Transverse colon (tissue), 4 donors: ENCODE measurements at regions not wholly inside any gene's neighbourhood (a gene's known extent, or its start where the extent isn't known, plus 50 kb on each side); places are given as distances from the start of the nearest gene placed in this dataset.

ENCODE experiments used
- DNase-seq: peaks from one replicate; pipeline ENCODE4 v3.0.0-alpha.2; 2019
- H3K27ac ChIP-seq, 4 donors: fragments of 200-600 bp; sonication (generic); 2 replicates each; pipeline ENCODE4 v1.5.1; 2016 to 2018; ENCODE audit warnings: inconsistent platforms in 4 of 4
- H3K27me3 ChIP-seq: fragments of 200-600 bp; sonication (generic); 2 replicates; pipeline ENCODE4 v1.5.1; 2017; ENCODE audit warnings: inconsistent platforms
- H3K36me3 ChIP-seq, 4 donors: fragments of 200-600 bp; sonication (generic); 2 replicates each; pipeline ENCODE4 v1.5.1; 2017 to 2019; ENCODE audit warnings: inconsistent platforms in 4 of 4
- H3K4me1 ChIP-seq, 4 donors: fragments of 200-600 bp; sonication (generic); 2 replicates each; pipeline ENCODE4 v1.5.1; 2017 to 2020; ENCODE audit warnings: inconsistent platforms in 4 of 4
- H3K4me3 ChIP-seq, 4 donors: fragments of 200-600 bp; sonication (generic); 1 replicate in 1 of 4; 2 replicates in 3 of 4; pipeline versions ENCODE4 v1.5.1 to v1.6.1; 2017 to 2019; ENCODE audit warnings: inconsistent platforms in 4 of 4
- H3K9me3 ChIP-seq, 2 donors: fragments of 200-600 bp; sonication (generic); 2 replicates each; pipeline ENCODE4 v1.5.1; 2017 to 2019; ENCODE audit warnings: inconsistent platforms in 2 of 2
- EP300 ChIP-seq: sonication (generic); formaldehyde crosslinking; IDR thresholded peaks from one replicate; pipeline ENCODE4 v1.6.1; 2017; ENCODE audit warnings: antibody characterized with exemption, low read depth
- POLR2A ChIP-seq: fragments of 450-650 bp; IDR thresholded peaks from one replicate; pipeline ENCODE4 v1.6.1; 2016; ENCODE audit warnings: antibody characterized with exemption, mild to moderate bottlenecking, moderate library complexity
- POLR2AphosphoS5 ChIP-seq, 3 donors: sonication (generic); formaldehyde crosslinking; IDR thresholded peaks; one replicate each; pipeline ENCODE4 v1.6.1; 2016; ENCODE audit warnings: antibody characterized with exemption in 3 of 3
- WGBS, 2 donors: methylation state at CpG; one replicate each; pipeline ENCODE4 v1.1.5; 2018; ENCODE audit warnings: low coverage in 1 of 2; 5-methylcytosine and 5-hydroxymethylcytosine counted together
- in situ Hi-C, 4 donors: fragments of 200-750 bp; cut with MboI; loops; one replicate each; pipeline versions ENCODE4 v1.15.0 to v1.15.1; 2017; ENCODE audit warnings: low sequenced_read_pairs in 3 of 4, low pct_ligation_motif_present in 1 of 4, low pct_unique_long_range_greater_than_20kb in 1 of 4
- intact Hi-C: fragments of 100-400 bp; cut with DNase I; formaldehyde crosslinking; loops from one replicate; pipeline ENCODE4 v1.15.1; 2023; ENCODE audit warnings: low total_unique reads
- TF ChIP-seq, protein P1 (sequence below), 5 experiments: fragments of 200-600 bp in 3 of 5; fragments of 450-650 bp in 2 of 5; sonication (generic) in 3 of 5; IDR thresholded peaks; 1 replicate in 2 of 5; 2 replicates in 3 of 5; pipeline ENCODE4 v1.5.1; 2016 to 2017; ENCODE audit warnings: antibody characterized with exemption in 5 of 5, inconsistent platforms in 3 of 5, mild to moderate bottlenecking in 2 of 5, moderate library complexity in 1 of 5

DNA sequence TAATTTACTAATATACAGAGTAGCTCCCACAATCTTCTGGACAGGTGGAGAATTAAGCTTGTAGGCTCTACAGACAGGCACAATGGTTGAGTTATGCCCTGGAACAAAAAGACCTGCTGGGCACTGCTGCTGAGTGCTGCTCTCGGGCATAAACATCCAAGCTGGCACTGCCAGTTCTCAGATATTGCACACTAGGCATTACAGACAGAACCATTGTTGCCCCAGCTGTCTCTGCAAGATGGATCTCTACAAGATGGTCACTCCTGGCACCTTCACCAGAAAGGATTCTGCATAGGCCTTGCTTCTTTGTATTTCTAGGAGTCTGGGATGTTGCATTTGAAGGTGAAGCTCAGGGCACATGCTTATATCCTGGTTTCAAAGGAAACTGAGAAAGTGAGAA lies 527.1 kb downstream of the STIM2 start:
- in situ Hi-C loops: no loop called here
- no peaks in the 10 kb centered on the region for H3K4me1 ChIP-seq
- no peak for DNase-seq
- TF ChIP-seq POLR2AphosphoS5 (IDR thresholded peaks at IDR 0.05) (no peak), POLR2A (no peak), EP300 (no peak)
- TF ChIP-seq, protein P1, sequence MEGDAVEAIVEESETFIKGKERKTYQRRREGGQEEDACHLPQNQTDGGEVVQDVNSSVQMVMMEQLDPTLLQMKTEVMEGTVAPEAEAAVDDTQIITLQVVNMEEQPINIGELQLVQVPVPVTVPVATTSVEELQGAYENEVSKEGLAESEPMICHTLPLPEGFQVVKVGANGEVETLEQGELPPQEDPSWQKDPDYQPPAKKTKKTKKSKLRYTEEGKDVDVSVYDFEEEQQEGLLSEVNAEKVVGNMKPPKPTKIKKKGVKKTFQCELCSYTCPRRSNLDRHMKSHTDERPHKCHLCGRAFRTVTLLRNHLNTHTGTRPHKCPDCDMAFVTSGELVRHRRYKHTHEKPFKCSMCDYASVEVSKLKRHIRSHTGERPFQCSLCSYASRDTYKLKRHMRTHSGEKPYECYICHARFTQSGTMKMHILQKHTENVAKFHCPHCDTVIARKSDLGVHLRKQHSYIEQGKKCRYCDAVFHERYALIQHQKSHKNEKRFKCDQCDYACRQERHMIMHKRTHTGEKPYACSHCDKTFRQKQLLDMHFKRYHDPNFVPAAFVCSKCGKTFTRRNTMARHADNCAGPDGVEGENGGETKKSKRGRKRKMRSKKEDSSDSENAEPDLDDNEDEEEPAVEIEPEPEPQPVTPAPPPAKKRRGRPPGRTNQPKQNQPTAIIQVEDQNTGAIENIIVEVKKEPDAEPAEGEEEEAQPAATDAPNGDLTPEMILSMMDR (IDR thresholded peaks at IDR 0.05): no peak
- no peak overlapping the region for H3K4me3 ChIP-seq
- no peaks in the 10 kb centered on the region for H3K27me3 ChIP-seq
- WGBS, 2 donors: 53% methylated on average over 1 of the region's 1 CpG; no CpG with 5 or more reads in 1 of the 2 donors
- no peak overlapping the region for H3K27ac ChIP-seq
- intact Hi-C loops: no loop called here
- H3K36me3 ChIP-seq: no peaks in the 10 kb centered on the region
- H3K9me3 ChIP-seq: no peaks in the 10 kb centered on the region

DNA sequence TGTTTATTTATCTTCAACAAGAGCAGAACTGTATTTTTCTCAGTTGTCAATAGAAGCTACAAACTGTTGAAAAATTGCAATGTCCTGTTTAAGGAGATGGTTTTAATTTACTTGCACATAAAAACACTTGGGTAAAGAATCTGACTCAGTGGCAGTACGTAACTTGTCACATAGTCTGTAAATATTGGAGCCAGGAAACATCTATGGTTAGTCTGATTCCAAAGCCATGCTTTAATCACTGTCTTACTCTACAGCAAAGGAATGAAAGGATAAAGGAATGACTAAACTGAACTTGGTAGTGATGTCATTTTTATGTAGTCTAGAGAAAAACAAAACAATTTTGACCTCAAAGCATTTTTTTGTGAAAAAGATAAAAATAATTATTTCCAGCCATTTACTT lies 537.2 kb downstream of the STIM2 start:
- DNase-seq: no peak
- Histone ChIP-seq H3K4me3 (no peak overlapping the region), H3K4me1 (no peaks in the 10 kb centered on the region), H3K27me3 (no peaks in the 10 kb centered on the region), H3K36me3 (no peaks in the 10 kb centered on the region), H3K27ac (no peak overlapping the region), H3K9me3 (peaks cover 0 to 3% of the 10 kb centered on the region in 2 donors)
- WGBS, 2 donors: 33 to 48% methylated on average over 1 of the region's 1 CpG
- TF ChIP-seq POLR2AphosphoS5 (IDR thresholded peaks at IDR 0.05): no peak
- TF ChIP-seq POLR2A: no peak
- TF ChIP-seq, protein P1 (IDR thresholded peaks at IDR 0.05): no peak
- no peak for TF ChIP-seq EP300
- in situ Hi-C loops: no loop called here
- intact Hi-C loops: no loop called here

DNA sequence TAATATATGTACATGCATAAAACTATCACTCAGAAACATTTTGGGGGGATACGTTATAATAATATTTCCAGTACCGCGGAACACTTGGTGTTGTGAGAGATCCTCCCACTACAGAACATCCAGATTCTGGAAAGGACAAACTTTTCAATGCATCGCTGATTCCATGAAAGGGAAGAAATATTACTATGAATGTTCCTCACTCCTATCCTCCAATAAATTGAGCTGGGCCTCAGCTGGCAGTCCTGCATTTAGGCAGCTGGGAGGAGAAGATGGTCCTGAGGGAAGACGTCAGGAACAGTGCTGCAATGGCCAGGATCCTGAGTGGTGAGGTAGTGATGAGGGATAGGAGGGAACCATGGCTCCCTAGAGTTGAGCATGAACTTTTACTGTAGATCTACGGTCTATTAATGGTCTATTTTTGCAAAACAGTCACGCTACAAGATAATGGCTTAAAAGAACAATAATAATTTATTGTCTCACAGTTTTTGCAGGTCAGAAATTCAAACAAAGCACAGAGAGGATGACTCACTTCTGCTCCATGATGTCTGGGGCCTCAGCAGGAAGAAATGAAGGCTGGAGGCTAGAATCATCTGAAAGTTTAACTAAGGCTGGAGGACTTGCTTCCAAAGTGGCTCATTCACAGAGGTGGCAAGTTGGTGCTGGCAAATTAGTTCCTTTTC lies 538.1 kb downstream of the STIM2 start:
- H3K27me3 ChIP-seq: no peaks in the 10 kb centered on the region
- H3K4me1 ChIP-seq: no peaks in the 10 kb centered on the region
- H3K27ac ChIP-seq: no peak overlapping the region
- DNase-seq: no peak
- 76 to 85% methylated on average over 6 to 7 of the region's 7 CpGs for WGBS, 2 donors
- H3K9me3 ChIP-seq: peaks cover 0 to 3% of the 10 kb centered on the region in 2 donors
- H3K36me3 ChIP-seq: no peaks in the 10 kb centered on the region
- in situ Hi-C loops (no loop called here), intact Hi-C loops (no loop called here)
- no peak for TF ChIP-seq EP300
- TF ChIP-seq POLR2A: no peak
- no peak for TF ChIP-seq POLR2AphosphoS5 (IDR thresholded peaks at IDR 0.05)
- TF ChIP-seq, protein P1 (IDR thresholded peaks at IDR 0.05): no peak
- H3K4me3 ChIP-seq: no peak overlapping the region

DNA sequence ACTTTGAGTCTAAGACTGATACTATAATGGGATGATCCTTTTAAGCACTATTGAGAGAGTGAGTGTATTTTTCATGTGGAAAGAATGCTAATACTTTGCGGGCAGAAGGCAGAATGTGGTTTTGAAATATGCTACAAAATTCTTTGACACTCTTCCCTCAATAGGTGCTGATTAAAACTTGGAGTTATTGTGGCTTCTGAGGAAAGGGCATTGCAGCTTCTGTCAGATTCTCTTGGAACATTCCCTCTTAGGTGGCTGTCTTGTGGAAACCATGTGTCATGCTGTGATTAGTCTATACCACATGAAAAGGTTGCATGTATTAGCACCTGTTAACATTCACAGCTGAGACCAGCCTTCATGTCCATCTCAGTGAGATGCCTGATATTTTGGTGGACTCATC lies 547.0 kb downstream of the STIM2 start:
- no peaks in the 10 kb centered on the region for H3K36me3 ChIP-seq
- H3K27me3 ChIP-seq: no peaks in the 10 kb centered on the region
- 85 to 89% methylated on average over 1 of the region's 1 CpG for WGBS, 2 donors
- peaks cover 4 to 9% of the 10 kb centered on the region in 2 donors for H3K9me3 ChIP-seq
- no peaks in the 10 kb centered on the region for H3K4me1 ChIP-seq
- H3K27ac ChIP-seq: no peak overlapping the region
- in situ Hi-C loops (no loop called here), intact Hi-C loops (no loop called here)
- no peak for DNase-seq
- H3K4me3 ChIP-seq: no peak overlapping the region
- TF ChIP-seq POLR2AphosphoS5 (IDR thresholded peaks at IDR 0.05): no peak
- TF ChIP-seq EP300: no peak
- no peak for TF ChIP-seq POLR2A
- TF ChIP-seq, protein P1 (IDR thresholded peaks at IDR 0.05): no peak
